ENCODE measurements at regions not wholly inside any gene's neighbourhood (a gene's known extent, or its start where the extent isn't known, plus 50 kb on each side); places are given as distances from the start of the nearest gene placed in this dataset.

- Histone ChIP-seq H2BK5ac (ENCODE audit: low read depth, low read length, poor library complexity, severe bottlenecking) (peak overlapping the region; percentile 67), H3K36me3 (ENCODE audit: control insufficient read depth, insufficient read depth, low read length) (peaks cover 30% of the 10 kb centered on the region), H3K23ac (ENCODE audit: low read depth, low read length) (no peak overlapping the region), H3K9me3 (ENCODE audit: control insufficient read depth, insufficient read depth, low read length) (no peaks in the 10 kb centered on the region), H3K14ac (replicated peaks; ENCODE audit: low read depth, low read length) (no peak overlapping the region), H3K4ac (ENCODE audit: low read depth, low read length) (no peak overlapping the region), H3K4me3 (ENCODE audit: insufficient read depth, low read depth, low read length) (no peak overlapping the region), H3K18ac (ENCODE audit: low read depth, low read length) (no peak overlapping the region), H2BK15ac (ENCODE audit: low read depth, low read length) (no peak overlapping the region), H3K27me3 (ENCODE audit: control insufficient read depth, insufficient read depth, low read length) (no peaks in the 10 kb centered on the region), H4K8ac (ENCODE audit: low read depth in 2 of 2, low read length in 2 of 2) (no peak overlapping the region), H2BK20ac (ENCODE audit: low read depth, low read length) (no peak overlapping the region), H3K56ac (ENCODE audit: extremely low read depth, insufficient read depth, low read length) (no peak overlapping the region), H4K20me1 (ENCODE audit: insufficient read depth, low read length) (peaks cover 29% of the 10 kb centered on the region; the same call in 1 of the 2 replicates), H3K4me2 (ENCODE audit: low read depth, low read length) (peak overlapping the region; percentile 72; the same call in 1 of the 2 replicates), H3K9me1 (ENCODE audit: insufficient read depth, low read length) (peaks cover 10% of the 10 kb centered on the region), H3K27ac (ENCODE audit: insufficient read depth, low read length) (no peak overlapping the region), H2AK5ac (ENCODE audit: low read depth, low read length) (no peak overlapping the region), H3K9ac (ENCODE audit: low read depth, low read length) (no peak overlapping the region), H2BK120ac (ENCODE audit: low read depth, low read length) (no peak overlapping the region), H2AFZ (replicated peaks; ENCODE audit: low read length, poor library complexity) (no peak overlapping the region), H3K4me1 (ENCODE audit: control insufficient read depth, insufficient read depth, low read length) (peaks cover 4% of the 10 kb centered on the region), H4K5ac (ENCODE audit: low read depth, low read length) (no peak overlapping the region), H4K91ac (ENCODE audit: insufficient read depth, low read depth, low read length) (no peak overlapping the region), H3K79me1 (ENCODE audit: low read depth in 1 of 2, low read length in 2 of 2) (peaks cover 3 to 15% of the 10 kb centered on the region in 2 experiments; a peak in 3 of 4 replicates), H2AK9ac (replicated peaks; ENCODE audit: low read depth, low read length, poor library complexity) (no peak overlapping the region)
- DNase-seq (peak; percentile 71), ATAC-seq (ENCODE audit: low read depth) (no peak)
- ChIA-PET POLR2A (ENCODE audit: unreplicated experiment) (no interaction called here), CTCF (no interaction called here)
- in situ Hi-C loops (cut with MboI; ENCODE audit: low sequenced_read_pairs) (no loop called here), intact Hi-C loops (cut with micrococcal nuclease) (no loop called here), dilution Hi-C loops (cut with HindIII; ENCODE audit: low sequenced_read_pairs, unreplicated experiment) (no loop called here)
- no TSS peak for BruUV-seq (replicated peaks)
- no CpG with 5 or more reads among the region's 3 CpGs for WGBS, 2 experiments (ENCODE audit: extremely low coverage in 2 of 2, insufficient read length in 1 of 2)
- TF ChIP-seq RFX5 (IDR thresholded peaks at IDR 0.05; ENCODE audit: low read depth, low read length): no peak
- no peak for TF ChIP-seq CTCF (conservative IDR thresholded peaks at IDR 0.05; ENCODE audit: low read depth, low read length)
- peak; percentile 15; the same call in 1 of the 2 replicates for TF ChIP-seq BHLHE40 (IDR thresholded peaks at IDR 0.05; ENCODE audit: low read depth, low read length)
- TF ChIP-seq MAZ (IDR thresholded peaks at IDR 0.05; ENCODE audit: borderline replicate concordance, low read depth, low read length): no peak
- peak; percentile 62; the same call in 1 of the 2 replicates for TF ChIP-seq FOS (IDR thresholded peaks at IDR 0.05; ENCODE audit: low read depth, low read length)
- no peak for TF ChIP-seq NFE2L2 (IDR thresholded peaks at IDR 0.05; ENCODE audit: low read depth, low read length)
- no peak for TF ChIP-seq CHD1 (IDR thresholded peaks at IDR 0.05; ENCODE audit: low read depth, low read length)
- TF ChIP-seq SMC3 (IDR thresholded peaks at IDR 0.05; ENCODE audit: low read depth, low read length): no peak
- TF ChIP-seq MAFK (IDR thresholded peaks at IDR 0.05; ENCODE audit: low read depth, low read length): no peak
- no peak for TF ChIP-seq USF2 (IDR thresholded peaks at IDR 0.05; ENCODE audit: low read depth, low read length)
- no peak for TF ChIP-seq RAD21 (IDR thresholded peaks at IDR 0.05; ENCODE audit: low read length)
These were observed 78.3 kb upstream of the RTL1 start for GRCh38 chr14:100981809-100982208.
